GM23248 (cell line): ENCODE measurements at regions not wholly inside any gene's neighbourhood (a gene's known extent, or its start where the extent isn't known, plus 50 kb on each side); places are given as distances from the start of the nearest gene placed in this dataset.

ENCODE experiments used
- DNase-seq: peaks from one replicate; pipeline ENCODE4 v3.0.0-alpha.2; 2015
- H2AFZ ChIP-seq: fragments of 200-600 bp; sonication (generic); 2 replicates; pipeline ENCODE4 v1.6.1; 2016; ENCODE audit warnings: antibody characterized with exemption
- H3F3A ChIP-seq: fragments of 200-600 bp; sonication (generic); 2 replicates; pipeline ENCODE4 v1.6.1; 2016; ENCODE audit warnings: mild to moderate bottlenecking, antibody characterized with exemption, mixed run types; ENCODE audit not compliant: insufficient read depth
- H3K27ac ChIP-seq: fragments of 200-600 bp; sonication (generic); 2 replicates; pipeline ENCODE4 v1.5.1; 2016; ENCODE audit warnings: mild to moderate bottlenecking
- H3K27me3 ChIP-seq: fragments of 200-600 bp; sonication (generic); replicated peaks from 2 replicates; pipeline ENCODE4 v1.6.1; 2016; ENCODE audit warnings: mild to moderate bottlenecking; ENCODE audit not compliant: insufficient read depth
- H3K36me3 ChIP-seq: fragments of 200-600 bp; sonication (generic); 2 replicates; pipeline ENCODE4 v1.6.1; 2016; ENCODE audit warnings: low read depth, mild to moderate bottlenecking
- H3K4me1 ChIP-seq: fragments of 200-600 bp; sonication (generic); 2 replicates; pipeline ENCODE4 v1.6.1; 2016; ENCODE audit warnings: mild to moderate bottlenecking; ENCODE audit not compliant: insufficient read depth
- H3K4me2 ChIP-seq: fragments of 200-600 bp; sonication (generic); one replicate; pipeline ENCODE4 v1.6.1; 2016; ENCODE audit warnings: mild to moderate bottlenecking; ENCODE audit not compliant: unreplicated experiment
- H3K4me3 ChIP-seq: fragments of 200-600 bp; sonication (generic); 2 replicates; pipeline ENCODE4 v1.5.1; 2016; ENCODE audit warnings: mild to moderate bottlenecking
- H3K79me2 ChIP-seq: fragments of 200-600 bp; sonication (generic); 2 replicates; pipeline ENCODE4 v1.6.1; 2016; ENCODE audit warnings: mild to moderate bottlenecking; ENCODE audit not compliant: insufficient read depth
- H3K9ac ChIP-seq: fragments of 200-600 bp; sonication (generic); 2 replicates; pipeline ENCODE4 v1.6.1; 2016; ENCODE audit warnings: mild to moderate bottlenecking
- H3K9me2 ChIP-seq: fragments of 200-600 bp; sonication (generic); 2 replicates; pipeline ENCODE4 v1.6.1; 2016; ENCODE audit warnings: mixed run types, mild to moderate bottlenecking, moderate library complexity; ENCODE audit not compliant: insufficient read depth
- H3K9me3 ChIP-seq: fragments of 200-600 bp; sonication (generic); one replicate; pipeline ENCODE4 v1.6.1; 2017; ENCODE audit warnings: low read depth
- H4K20me1 ChIP-seq: fragments of 200-600 bp; sonication (generic); 2 replicates; pipeline ENCODE4 v1.6.0; 2016; ENCODE audit not compliant: insufficient read depth
- EZH2 ChIP-seq: fragments of 200-600 bp; sonication (generic); IDR thresholded peaks from 2 replicates; pipeline ENCODE4 v1.6.1; 2018; ENCODE audit warnings: antibody characterized with exemption, mild to moderate bottlenecking; ENCODE audit not compliant: insufficient read depth, poor library complexity, severe bottlenecking
- EZH2phosphoT487 ChIP-seq: fragments of 200-600 bp; sonication (generic); IDR thresholded peaks from 2 replicates; pipeline ENCODE4 v1.6.1; 2018; ENCODE audit warnings: antibody characterized with exemption, moderate library complexity, mild to moderate bottlenecking, low read depth; ENCODE audit not compliant: insufficient read depth
- WGBS, 2 experiments: methylation state at CpG; one replicate each; pipeline ENCODE4 v1.1.6; 2015 to 2017; ENCODE audit warnings: low lambda C conversion rate in 2 of 2, low coverage in 1 of 2; ENCODE audit errors: missing lambda C conversion rate in 2 of 2; 5-methylcytosine and 5-hydroxymethylcytosine counted together
- in situ Hi-C: fragments of 300-500 bp; cut with MboI; formaldehyde crosslinking; loops from 2 replicates; pipeline ENCODE4 v1.15.0; 2020

DNA sequence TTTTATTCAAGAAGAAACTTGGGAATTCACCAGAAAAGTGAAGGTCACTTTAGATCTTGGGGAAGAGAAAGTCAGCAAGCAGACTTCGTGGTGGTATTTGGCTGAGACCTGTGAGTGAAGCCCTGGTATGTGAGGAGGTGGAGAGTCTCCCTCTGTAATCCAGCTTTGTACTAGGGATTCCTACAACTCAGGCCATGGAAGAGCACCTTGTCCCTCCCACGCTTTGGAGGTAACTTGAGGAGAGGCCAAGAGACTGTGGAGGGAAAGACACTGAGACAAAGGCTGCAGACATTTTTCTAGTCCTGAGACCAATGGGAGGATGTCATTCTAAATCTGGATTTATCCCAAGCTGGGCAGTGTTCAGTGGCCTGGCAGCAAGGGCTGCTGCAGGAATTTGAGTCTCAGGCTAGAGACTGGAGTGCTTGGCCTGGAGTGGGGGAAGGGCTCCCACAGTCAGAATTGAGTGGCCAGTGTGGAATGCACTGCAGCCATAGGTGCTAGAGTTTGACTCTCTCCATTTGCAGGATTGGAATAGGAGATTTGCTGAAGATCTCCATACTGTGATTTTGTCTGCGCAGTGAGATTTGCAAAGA is 219.0 kb downstream of the ACTR3 start:
- in situ Hi-C loops = no loop called here
- H3F3A ChIP-seq = no peaks in the 10 kb centered on the region
- no peaks in the 10 kb centered on the region for H4K20me1 ChIP-seq
- no peaks in the 10 kb centered on the region for H3K9me2 ChIP-seq
- H3K9me3 ChIP-seq = no peaks in the 10 kb centered on the region
- H3K4me2 ChIP-seq = no peak overlapping the region
- H3K4me1 ChIP-seq = no peaks in the 10 kb centered on the region
- no peak overlapping the region for H3K4me3 ChIP-seq
- TF ChIP-seq EZH2 (no peak), EZH2phosphoT487 (no peak)
- no peaks in the 10 kb centered on the region for H3K36me3 ChIP-seq
- H3K27me3 ChIP-seq = no peaks in the 10 kb centered on the region; the same call in 1 of the 2 replicates
- no peak for DNase-seq
- H3K9ac ChIP-seq = no peak overlapping the region
- H3K27ac ChIP-seq = no peak overlapping the region
- H3K79me2 ChIP-seq = no peaks in the 10 kb centered on the region
- 18 to 33% methylated on average over 3 of the region's 3 CpGs for WGBS, 2 experiments
- no peak overlapping the region for H2AFZ ChIP-seq

GRCh38 chr2:114111329-114111728 is 221.4 kb downstream of the ACTR3 start:
- no peak overlapping the region for H2AFZ ChIP-seq
- no peaks in the 10 kb centered on the region for H3K79me2 ChIP-seq
- no peaks in the 10 kb centered on the region for H3K9me3 ChIP-seq
- H3K27ac ChIP-seq = no peak overlapping the region
- no peak for TF ChIP-seq EZH2
- no peak for TF ChIP-seq EZH2phosphoT487
- no peak for DNase-seq
- H3K4me2 ChIP-seq = no peak overlapping the region
- WGBS, 2 experiments = 14 to 23% methylated on average over 1 of the region's 1 CpG
- no peaks in the 10 kb centered on the region for H3K4me1 ChIP-seq
- H3K4me3 ChIP-seq = no peak overlapping the region
- H3F3A ChIP-seq = no peaks in the 10 kb centered on the region
- H3K9ac ChIP-seq = no peak overlapping the region
- H4K20me1 ChIP-seq = no peaks in the 10 kb centered on the region
- H3K36me3 ChIP-seq = no peaks in the 10 kb centered on the region
- H3K9me2 ChIP-seq = no peaks in the 10 kb centered on the region
- in situ Hi-C loops = no loop called here
- no peaks in the 10 kb centered on the region; the same call in 1 of the 2 replicates for H3K27me3 ChIP-seq

DNA sequence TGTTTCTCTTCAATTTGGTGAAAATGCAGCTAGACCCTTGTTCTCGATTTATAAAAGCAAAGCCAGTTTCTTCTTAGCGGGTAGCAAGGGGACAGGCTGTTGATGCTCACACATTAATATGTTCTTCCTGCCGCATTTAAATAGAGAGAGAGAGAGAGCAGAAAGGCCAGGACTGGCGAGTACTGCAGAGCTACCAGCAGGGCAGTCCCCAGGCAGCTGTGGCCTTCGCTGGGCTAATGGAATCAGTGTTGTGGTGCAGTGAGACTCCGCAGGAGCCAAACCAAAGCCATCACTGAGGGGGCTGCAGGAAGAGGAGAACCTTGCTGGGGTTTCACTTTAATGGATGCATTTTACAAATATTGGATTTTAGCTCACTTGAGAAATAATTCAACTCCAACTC is 223.6 kb downstream of the ACTR3 start:
- Histone ChIP-seq H3K79me2 (no peaks in the 10 kb centered on the region), H3K9ac (no peak overlapping the region), H4K20me1 (no peaks in the 10 kb centered on the region), H3K27me3 (no peaks in the 10 kb centered on the region; the same call in 1 of the 2 replicates), H3K36me3 (no peaks in the 10 kb centered on the region), H3K9me3 (no peaks in the 10 kb centered on the region), H3K4me2 (no peak overlapping the region), H3K27ac (no peak overlapping the region), H2AFZ (no peak overlapping the region), H3K4me1 (no peaks in the 10 kb centered on the region), H3K4me3 (no peak overlapping the region), H3F3A (no peaks in the 10 kb centered on the region), H3K9me2 (no peaks in the 10 kb centered on the region)
- TF ChIP-seq EZH2 (no peak), EZH2phosphoT487 (no peak)
- 28 to 29% methylated on average over 6 of the region's 6 CpGs for WGBS, 2 experiments
- in situ Hi-C loops = no loop called here
- no peak for DNase-seq

- in situ Hi-C loops = no loop called here
- Histone ChIP-seq H2AFZ (no peak overlapping the region), H3K79me2 (no peaks in the 10 kb centered on the region), H3K4me1 (no peaks in the 10 kb centered on the region), H3K27ac (no peak overlapping the region), H3K9ac (no peak overlapping the region), H3K9me3 (no peaks in the 10 kb centered on the region), H3K4me2 (no peak overlapping the region), H3K9me2 (no peaks in the 10 kb centered on the region), H4K20me1 (no peaks in the 10 kb centered on the region), H3F3A (no peaks in the 10 kb centered on the region), H3K27me3 (no peaks in the 10 kb centered on the region; the same call in 1 of the 2 replicates), H3K4me3 (no peak overlapping the region), H3K36me3 (no peaks in the 10 kb centered on the region)
- 18 to 24% methylated on average over 2 of the region's 2 CpGs for WGBS, 2 experiments
- TF ChIP-seq EZH2phosphoT487 (no peak), EZH2 (no peak)
- no peak for DNase-seq
Measured at GRCh38 chr2:114118088-114118487, 228.2 kb downstream of the ACTR3 start.
